ENCODE measurements at regions not wholly inside any gene's neighbourhood (a gene's known extent, or its start where the extent isn't known, plus 50 kb on each side); places are given as distances from the start of the nearest gene placed in this dataset.

- no peaks in the 10 kb centered on the region for H3K36me3 Mint-ChIP-seq
- DNase-seq, result no peak
- no peaks in the 10 kb centered on the region for H4K20me1 ChIP-seq (ENCODE audit: insufficient read depth, low read length)
- H3K27ac Mint-ChIP-seq, result no peak overlapping the region
- H3K4me1 ChIP-seq (ENCODE audit: control insufficient read depth in 1 of 2, insufficient read depth in 2 of 2, low read length in 2 of 2), result peaks cover 0 to 14% of the 10 kb centered on the region in 2 donors
- no peak overlapping the region for H3K27ac ChIP-seq (ENCODE audit: low read depth in 1 of 2, low read length in 2 of 2)
- no peaks in the 10 kb centered on the region for H3K36me3 ChIP-seq (replicated peaks in 1 of 2; ENCODE audit: control insufficient read depth in 1 of 2, insufficient read depth in 2 of 2, low read length in 2 of 2)
- no peak overlapping the region for H3K4me2 ChIP-seq (replicated peaks; ENCODE audit: extremely low read depth, low read length, poor library complexity, severe bottlenecking)
- no peak overlapping the region for H3K4me3 ChIP-seq (replicated peaks in 1 of 3; ENCODE audit: low read depth in 2 of 3, low read length in 3 of 3)
- no peak overlapping the region for H3K4me3 Mint-ChIP-seq
- intact Hi-C loops (cut with micrococcal nuclease), result no loop called here
- no peaks in the 10 kb centered on the region for H3K9me3 ChIP-seq (replicated peaks in 1 of 2; ENCODE audit: control insufficient read depth in 1 of 2, insufficient read depth in 1 of 2, low read length in 2 of 2)
- peaks cover 0 to 1% (median 0%) of the 10 kb centered on the region in 3 donors for H3K27me3 Mint-ChIP-seq (ENCODE audit: low read depth in 3 of 3)
- H3K9me3 Mint-ChIP-seq, result peaks cover 0 to 6% (median 3%) of the 10 kb centered on the region in 7 donors
- H3K79me2 ChIP-seq (ENCODE audit: insufficient read depth, low read length), result no peaks in the 10 kb centered on the region
- WGBS (ENCODE audit: insufficient coverage), result no CpG with 5 or more reads among the region's 4 CpGs
- H2AFZ ChIP-seq (ENCODE audit: insufficient read depth, low read depth, low read length, poor library complexity, severe bottlenecking), result no peak overlapping the region
- no peak overlapping the region for H3K9ac ChIP-seq (ENCODE audit: insufficient read depth, low read length, poor library complexity, severe bottlenecking)
- no peak for TF ChIP-seq CTCF (IDR thresholded peaks at IDR 0.05)
- no peaks in the 10 kb centered on the region for H3K4me1 Mint-ChIP-seq
- H3K27me3 ChIP-seq (ENCODE audit: control insufficient read depth in 2 of 2, insufficient read depth in 2 of 2, low read length in 2 of 2), result no peaks in the 10 kb centered on the region
Observed at GRCh38 chr1:87513255-87513654, 184.6 kb downstream of the LMO4 start.

GRCh38 chr1:87513966-87514660 lies 185.4 kb downstream of the LMO4 start:
- Histone ChIP-seq H4K20me1 (ENCODE audit: insufficient read depth, low read length) (no peaks in the 10 kb centered on the region), H3K36me3 (replicated peaks in 1 of 2; ENCODE audit: control insufficient read depth in 1 of 2, insufficient read depth in 2 of 2, low read length in 2 of 2) (no peaks in the 10 kb centered on the region), H3K9ac (ENCODE audit: insufficient read depth, low read length, poor library complexity, severe bottlenecking) (no peak overlapping the region), H3K27me3 (ENCODE audit: control insufficient read depth in 2 of 2, insufficient read depth in 2 of 2, low read length in 2 of 2) (no peaks in the 10 kb centered on the region), H3K4me3 (replicated peaks in 1 of 3; ENCODE audit: low read depth in 2 of 3, low read length in 3 of 3) (no peak overlapping the region), H3K4me2 (replicated peaks; ENCODE audit: extremely low read depth, low read length, poor library complexity, severe bottlenecking) (no peak overlapping the region), H3K9me3 (replicated peaks in 1 of 2; ENCODE audit: control insufficient read depth in 1 of 2, insufficient read depth in 1 of 2, low read length in 2 of 2) (no peaks in the 10 kb centered on the region), H2AFZ (ENCODE audit: insufficient read depth, low read depth, low read length, poor library complexity, severe bottlenecking) (no peak overlapping the region), H3K4me1 (ENCODE audit: control insufficient read depth in 1 of 2, insufficient read depth in 2 of 2, low read length in 2 of 2) (peaks cover 0 to 14% of the 10 kb centered on the region in 2 donors), H3K79me2 (ENCODE audit: insufficient read depth, low read length) (no peaks in the 10 kb centered on the region), H3K27ac (ENCODE audit: low read depth in 1 of 2, low read length in 2 of 2) (no peak overlapping the region)
- Mint-ChIP-seq H3K27me3 (ENCODE audit: low read depth in 3 of 3) (peaks cover 0 to 3% (median 2%) of the 10 kb centered on the region in 3 donors), H3K4me3 (no peak overlapping the region), H3K27ac (no peak overlapping the region), H3K36me3 (no peaks in the 10 kb centered on the region), H3K4me1 (no peaks in the 10 kb centered on the region), H3K9me3 (peaks cover 0 to 6% (median 3%) of the 10 kb centered on the region in 7 donors)
- no peak for TF ChIP-seq CTCF (IDR thresholded peaks at IDR 0.05)
- no CpG with 5 or more reads among the region's 4 CpGs for WGBS (ENCODE audit: insufficient coverage)
- intact Hi-C loops (cut with micrococcal nuclease), result no loop called here
- DNase-seq, result no peak

Measured in CD14-positive monocyte (primary cell).